Renal pelvis (tissue), 1 donor: ENCODE measurements at regions not wholly inside any gene's neighbourhood (a gene's known extent, or its start where the extent isn't known, plus 50 kb on each side); places are given as distances from the start of the nearest gene placed in this dataset.
"Not testable (repeated sequence)": the region's sequence is repeated elsewhere in the genome, so short reads cannot be mapped to it uniquely, and the experiment has no call there.

ENCODE experiments used
- DNase-seq: peaks from one replicate; pipeline ENCODE4 v3.0.0-alpha.2; 2013

GRCh38 chr9:95581900-95582299 is 65.1 kb upstream of the PTCH1 start:
- DNase-seq: no peak

- DNase-seq: peak; percentile 46
Observed at GRCh38 chr9:95580812-95581761, 64.3 kb upstream of the PTCH1 start.

- DNase-seq: no peak
Observed at GRCh38 chr9:95574866-95575553, 58.2 kb upstream of the PTCH1 start.

- no peak for DNase-seq
Observed at GRCh38 chr9:95574176-95574575, 57.4 kb upstream of the PTCH1 start.

GRCh38 chr9:95573463-95573862 is 56.7 kb upstream of the PTCH1 start:
- DNase-seq: no peak

GRCh38 chr9:95572381-95573151 is 55.8 kb upstream of the PTCH1 start:
- DNase-seq: no peak

- no peak for DNase-seq
Observed at GRCh38 chr9:95570646-95571045, 53.9 kb upstream of the PTCH1 start.

- DNase-seq: peak; percentile 15
Observed at GRCh38 chr9:95570150-95570549, 53.4 kb upstream of the PTCH1 start.

GRCh38 chr9:95568735-95569134 is 52.0 kb upstream of the PTCH1 start:
- not testable (repeated sequence) for DNase-seq
